HepG2 (cell line): ENCODE measurements at regions not wholly inside any gene's neighbourhood (a gene's known extent, or its start where the extent isn't known, plus 50 kb on each side); places are given as distances from the start of the nearest gene placed in this dataset.

ENCODE experiments used
- DNMT1 ChIP-seq: sonication (generic); formaldehyde crosslinking; IDR thresholded peaks from 2 replicates; pipeline ENCODE4 v1.5.1; 2020; ENCODE audit warnings: mild to moderate bottlenecking, missing genetic modification reagents
- HDAC2 ChIP-seq: sonication (generic); formaldehyde crosslinking; IDR thresholded peaks from 2 replicates; pipeline ENCODE4 v1.4.0; 2020; ENCODE audit warnings: missing genetic modification reagents
- HNF4G ChIP-seq, 2 experiments: sonication (generic) in 1 of 2; formaldehyde crosslinking in 1 of 2; IDR thresholded peaks; 2 replicates each; pipeline versions ENCODE4 v1.4.0 to v1.6.1; 2011 to 2020; ENCODE audit warnings: borderline replicate concordance in 2 of 2, low read depth in 2 of 2, mild to moderate bottlenecking in 2 of 2, low read length in 1 of 2, missing genetic modification reagents in 1 of 2, moderate library complexity in 1 of 2
- JUNB ChIP-seq: sonication (generic); formaldehyde crosslinking; IDR thresholded peaks from 2 replicates; pipeline ENCODE4 v1.8.0; 2022; ENCODE audit warnings: missing genetic modification reagents, mild to moderate bottlenecking, borderline replicate concordance
- KLF11 ChIP-seq: IDR thresholded peaks from 2 replicates; pipeline ENCODE4 v1.6.1; 2016; ENCODE audit warnings: missing compliant biosample characterization
- MTA3 ChIP-seq: sonication (generic); formaldehyde crosslinking; IDR thresholded peaks from 2 replicates; pipeline ENCODE4 v1.4.0; 2020; ENCODE audit warnings: missing genetic modification reagents
- MYC ChIP-seq: sonication (generic); formaldehyde crosslinking; IDR thresholded peaks from 2 replicates; pipeline ENCODE4 v1.9.0; 2021; ENCODE audit warnings: missing genetic modification reagents, borderline replicate concordance
- NFE2L2 ChIP-seq: fragments of 150-350 bp; IDR thresholded peaks from 2 replicates; pipeline ENCODE4 v1.6.1; 2014; ENCODE audit warnings: low read length
- RELA ChIP-seq: sonication (generic); formaldehyde crosslinking; IDR thresholded peaks from 2 replicates; pipeline ENCODE4 v1.4.0; 2020; ENCODE audit warnings: missing genetic modification reagents
- SMC3 ChIP-seq: IDR thresholded peaks from 2 replicates; pipeline ENCODE4 v1.6.1; 2011; ENCODE audit warnings: low read length, improper control_type of control experiment
- ZBTB7B ChIP-seq: sonication (generic); formaldehyde crosslinking; IDR thresholded peaks from 2 replicates; pipeline ENCODE4 v1.4.0; 2020; ENCODE audit warnings: missing genetic modification reagents
- ZNF329 ChIP-seq: sonication (generic); formaldehyde crosslinking; IDR thresholded peaks from 2 replicates; pipeline ENCODE4 v1.9.0; 2021; ENCODE audit warnings: low read depth, mild to moderate bottlenecking, missing genetic modification reagents
- ZNF33B ChIP-seq: sonication (generic); formaldehyde crosslinking; IDR thresholded peaks from 2 replicates; pipeline ENCODE4 v1.5.1; 2020; ENCODE audit warnings: mild to moderate bottlenecking, missing genetic modification reagents
- ZNF629 ChIP-seq: sonication (generic); formaldehyde crosslinking; conservative IDR thresholded peaks from 2 replicates; pipeline ENCODE4 v1.5.0; 2020; ENCODE audit warnings: missing genetic modification reagents
- ZNF782 ChIP-seq: sonication (generic); formaldehyde crosslinking; IDR thresholded peaks from 2 replicates; pipeline ENCODE4 v1.4.0; 2020; ENCODE audit warnings: missing genetic modification reagents, mild to moderate bottlenecking, borderline replicate concordance
- ZNF83 ChIP-seq: sonication (generic); formaldehyde crosslinking; IDR thresholded peaks from 2 replicates; pipeline ENCODE4 v1.4.0; 2020; ENCODE audit warnings: missing genetic modification reagents, mild to moderate bottlenecking, borderline replicate concordance
- TF ChIP-seq, protein P1 (sequence below): IDR thresholded peaks from 2 replicates; pipeline ENCODE4 v1.4.0; 2020; ENCODE audit warnings: mild to moderate bottlenecking, missing genetic modification reagents
- TF ChIP-seq, protein P2 (sequence below): sonication (generic); formaldehyde crosslinking; IDR thresholded peaks from 2 replicates; pipeline ENCODE4 v1.4.0; 2020; ENCODE audit warnings: missing genetic modification reagents

DNA sequence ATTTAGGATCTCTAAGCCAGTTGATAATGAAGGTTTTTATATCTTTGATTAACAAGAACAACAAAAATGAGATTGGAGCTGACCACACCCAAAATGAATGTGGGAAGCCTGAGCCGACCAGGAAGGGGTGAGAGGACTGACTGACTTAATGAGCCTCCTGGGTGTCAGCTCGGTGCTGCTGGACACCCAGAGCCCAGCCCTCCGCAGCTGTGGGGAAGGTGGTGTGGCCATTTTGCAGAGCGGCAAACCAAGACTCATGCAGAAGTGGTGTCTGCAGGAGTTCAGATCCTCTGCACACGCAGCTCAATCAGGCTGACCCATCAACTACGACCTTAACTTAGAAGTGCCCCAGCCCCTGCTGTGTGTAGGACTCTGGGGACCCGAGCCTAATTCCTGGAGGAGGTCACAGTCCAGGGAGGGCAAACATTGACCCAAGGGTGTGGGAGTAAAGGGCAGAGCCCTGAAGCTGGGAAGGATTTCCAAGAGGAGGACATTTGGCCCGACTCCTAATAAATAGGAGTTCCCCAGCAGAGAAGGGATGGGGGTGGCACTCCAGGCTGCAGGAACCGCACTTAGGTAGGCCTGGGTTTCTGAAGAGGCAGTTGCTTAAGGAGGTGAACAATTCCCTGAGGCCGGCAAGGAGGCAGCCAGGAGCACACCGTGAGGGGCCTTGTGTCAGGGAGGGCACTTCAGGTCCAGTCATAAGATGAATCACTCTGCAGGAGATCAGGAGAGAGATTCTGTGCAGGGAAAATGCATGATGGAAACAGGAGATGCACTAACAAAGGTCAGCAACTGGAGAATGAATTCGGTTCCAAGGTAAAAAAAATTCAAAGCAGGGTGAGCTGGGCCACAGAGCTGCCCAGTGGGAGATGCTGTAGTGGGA lies 197.1 kb upstream of the TPM1 start (continued):
- TF ChIP-seq HNF4G (IDR thresholded peaks at IDR 0.05; ENCODE audit: borderline replicate concordance, low read depth, low read length) (peak; percentile 69), HNF4G (CRISPR knock-in tag; IDR thresholded peaks at IDR 0.05; ENCODE audit: borderline replicate concordance, low read depth) (no peak), RELA (CRISPR knock-in tag) (no peak), DNMT1 (CRISPR knock-in tag) (no peak), NFE2L2 (no peak), ZBTB7B (CRISPR knock-in tag) (0 out of 2 replicates have a peak, but pooled peaks have one; percentile 36), HDAC2 (CRISPR knock-in tag) (0 out of 2 replicates have a peak, but pooled peaks have one; percentile 33), ZNF83 (no peak), KLF11 (CRISPR knock-in tag) (no peak), MYC (CRISPR knock-in tag) (peak; percentile 16; the same call in 1 of the 2 replicates), ZNF329 (CRISPR knock-in tag) (no peak), ZNF782 (no peak), ZNF629 (CRISPR knock-in tag) (peak; percentile 89), ZNF33B (CRISPR knock-in tag) (no peak), JUNB (no peak), SMC3 (no peak), MTA3 (CRISPR knock-in tag) (no peak)
- TF ChIP-seq, protein P1, sequence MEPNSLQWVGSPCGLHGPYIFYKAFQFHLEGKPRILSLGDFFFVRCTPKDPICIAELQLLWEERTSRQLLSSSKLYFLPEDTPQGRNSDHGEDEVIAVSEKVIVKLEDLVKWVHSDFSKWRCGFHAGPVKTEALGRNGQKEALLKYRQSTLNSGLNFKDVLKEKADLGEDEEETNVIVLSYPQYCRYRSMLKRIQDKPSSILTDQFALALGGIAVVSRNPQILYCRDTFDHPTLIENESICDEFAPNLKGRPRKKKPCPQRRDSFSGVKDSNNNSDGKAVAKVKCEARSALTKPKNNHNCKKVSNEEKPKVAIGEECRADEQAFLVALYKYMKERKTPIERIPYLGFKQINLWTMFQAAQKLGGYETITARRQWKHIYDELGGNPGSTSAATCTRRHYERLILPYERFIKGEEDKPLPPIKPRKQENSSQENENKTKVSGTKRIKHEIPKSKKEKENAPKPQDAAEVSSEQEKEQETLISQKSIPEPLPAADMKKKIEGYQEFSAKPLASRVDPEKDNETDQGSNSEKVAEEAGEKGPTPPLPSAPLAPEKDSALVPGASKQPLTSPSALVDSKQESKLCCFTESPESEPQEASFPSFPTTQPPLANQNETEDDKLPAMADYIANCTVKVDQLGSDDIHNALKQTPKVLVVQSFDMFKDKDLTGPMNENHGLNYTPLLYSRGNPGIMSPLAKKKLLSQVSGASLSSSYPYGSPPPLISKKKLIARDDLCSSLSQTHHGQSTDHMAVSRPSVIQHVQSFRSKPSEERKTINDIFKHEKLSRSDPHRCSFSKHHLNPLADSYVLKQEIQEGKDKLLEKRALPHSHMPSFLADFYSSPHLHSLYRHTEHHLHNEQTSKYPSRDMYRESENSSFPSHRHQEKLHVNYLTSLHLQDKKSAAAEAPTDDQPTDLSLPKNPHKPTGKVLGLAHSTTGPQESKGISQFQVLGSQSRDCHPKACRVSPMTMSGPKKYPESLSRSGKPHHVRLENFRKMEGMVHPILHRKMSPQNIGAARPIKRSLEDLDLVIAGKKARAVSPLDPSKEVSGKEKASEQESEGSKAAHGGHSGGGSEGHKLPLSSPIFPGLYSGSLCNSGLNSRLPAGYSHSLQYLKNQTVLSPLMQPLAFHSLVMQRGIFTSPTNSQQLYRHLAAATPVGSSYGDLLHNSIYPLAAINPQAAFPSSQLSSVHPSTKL (CRISPR knock-in tag): peak; percentile 22; the same call in 1 of the 2 replicates
- TF ChIP-seq, protein P2, sequence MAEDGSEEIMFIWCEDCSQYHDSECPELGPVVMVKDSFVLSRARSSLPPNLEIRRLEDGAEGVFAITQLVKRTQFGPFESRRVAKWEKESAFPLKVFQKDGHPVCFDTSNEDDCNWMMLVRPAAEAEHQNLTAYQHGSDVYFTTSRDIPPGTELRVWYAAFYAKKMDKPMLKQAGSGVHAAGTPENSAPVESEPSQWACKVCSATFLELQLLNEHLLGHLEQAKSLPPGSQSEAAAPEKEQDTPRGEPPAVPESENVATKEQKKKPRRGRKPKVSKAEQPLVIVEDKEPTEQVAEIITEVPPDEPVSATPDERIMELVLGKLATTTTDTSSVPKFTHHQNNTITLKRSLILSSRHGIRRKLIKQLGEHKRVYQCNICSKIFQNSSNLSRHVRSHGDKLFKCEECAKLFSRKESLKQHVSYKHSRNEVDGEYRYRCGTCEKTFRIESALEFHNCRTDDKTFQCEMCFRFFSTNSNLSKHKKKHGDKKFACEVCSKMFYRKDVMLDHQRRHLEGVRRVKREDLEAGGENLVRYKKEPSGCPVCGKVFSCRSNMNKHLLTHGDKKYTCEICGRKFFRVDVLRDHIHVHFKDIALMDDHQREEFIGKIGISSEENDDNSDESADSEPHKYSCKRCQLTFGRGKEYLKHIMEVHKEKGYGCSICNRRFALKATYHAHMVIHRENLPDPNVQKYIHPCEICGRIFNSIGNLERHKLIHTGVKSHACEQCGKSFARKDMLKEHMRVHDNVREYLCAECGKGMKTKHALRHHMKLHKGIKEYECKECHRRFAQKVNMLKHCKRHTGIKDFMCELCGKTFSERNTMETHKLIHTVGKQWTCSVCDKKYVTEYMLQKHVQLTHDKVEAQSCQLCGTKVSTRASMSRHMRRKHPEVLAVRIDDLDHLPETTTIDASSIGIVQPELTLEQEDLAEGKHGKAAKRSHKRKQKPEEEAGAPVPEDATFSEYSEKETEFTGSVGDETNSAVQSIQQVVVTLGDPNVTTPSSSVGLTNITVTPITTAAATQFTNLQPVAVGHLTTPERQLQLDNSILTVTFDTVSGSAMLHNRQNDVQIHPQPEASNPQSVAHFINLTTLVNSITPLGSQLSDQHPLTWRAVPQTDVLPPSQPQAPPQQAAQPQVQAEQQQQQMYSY (CRISPR knock-in tag): no peak
